IMR-90 (cell line): ENCODE measurements at regions not wholly inside any gene's neighbourhood (a gene's known extent, or its start where the extent isn't known, plus 50 kb on each side); places are given as distances from the start of the nearest gene placed in this dataset.

Experiments used
- ATAC-seq: fragments of 200-7000 bp; cut with Tn5 transposase; 2 replicates; pipeline ENCODE4 v1.9.1; 2020; ENCODE audit warnings: low read depth, mild to moderate bottlenecking, moderate library complexity
- BruUV-seq: library from RNA; stranded (reverse); fragments of 400-500 nt; replicated peaks from 2 replicates; lab custom pipeline; 2021; lab: Mats Ljungman, UMichigan
- CTCF ChIA-PET: fragments of 300-600 bp; formaldehyde crosslinking; extraction: SDS; loops from one replicate; lab custom pipeline; 2021; ENCODE audit warnings: antibody characterized with exemption; lab: Yijun Ruan, JAX
- POLR2A ChIA-PET: fragments of 300-600 bp; sonication (Branson Sonifier 250); formaldehyde crosslinking; loops from one replicate; lab custom pipeline; 2022; ENCODE audit warnings: antibody characterized with exemption; ENCODE audit not compliant: unreplicated experiment; lab: Charles Lee
- DNase-seq: peaks from one replicate; pipeline ENCODE4 v3.0.0; 2013
- H2AFZ ChIP-seq: replicated peaks from 2 replicates; pipeline ENCODE3; 2013; ENCODE audit warnings: low read length, mild to moderate bottlenecking; ENCODE audit not compliant: poor library complexity
- H2AK5ac ChIP-seq: 2 replicates; pipeline ENCODE4 v1.6.1; 2013; ENCODE audit warnings: low read depth, low read length, inconsistent platforms
- H2AK9ac ChIP-seq: replicated peaks from 2 replicates; pipeline ENCODE3; 2013; ENCODE audit warnings: mild to moderate bottlenecking, low read depth, low read length, moderate library complexity; ENCODE audit not compliant: poor library complexity
- H2BK120ac ChIP-seq: 2 replicates; pipeline ENCODE4 v1.6.1; 2013; ENCODE audit warnings: low read depth, low read length, inconsistent platforms
- H2BK15ac ChIP-seq: 3 replicates; pipeline ENCODE4 v1.6.1; 2013; ENCODE audit warnings: low read depth, low read length, inconsistent platforms
- H2BK20ac ChIP-seq: 2 replicates; pipeline ENCODE4 v1.6.1; 2013; ENCODE audit warnings: low read depth, mild to moderate bottlenecking, inconsistent platforms, low read length, moderate library complexity
- H2BK5ac ChIP-seq: 2 replicates; pipeline ENCODE4 v1.6.1; 2013; ENCODE audit warnings: mild to moderate bottlenecking, low read depth, low read length, inconsistent platforms; ENCODE audit not compliant: poor library complexity, severe bottlenecking
- H3K14ac ChIP-seq: replicated peaks from 2 replicates; pipeline ENCODE4 v1.6.1; 2013; ENCODE audit warnings: low read depth, low read length, inconsistent platforms
- H3K18ac ChIP-seq: 2 replicates; pipeline ENCODE4 v1.6.1; 2013; ENCODE audit warnings: low read depth, low read length, control low read depth
- H3K23ac ChIP-seq: 2 replicates; pipeline ENCODE4 v1.6.1; 2013; ENCODE audit warnings: low read depth, low read length, inconsistent platforms
- H3K27ac ChIP-seq: 2 replicates; pipeline ENCODE4 v1.5.1; 2013; ENCODE audit warnings: mild to moderate bottlenecking, control low read depth, low read length; ENCODE audit not compliant: insufficient read depth
- H3K27me3 ChIP-seq: 2 replicates; pipeline ENCODE4 v1.6.1; 2013; ENCODE audit warnings: low read length; ENCODE audit not compliant: control insufficient read depth, insufficient read depth
- H3K36me3 ChIP-seq: 2 replicates; pipeline ENCODE4 v1.6.1; 2013; ENCODE audit warnings: low read length, mixed read lengths; ENCODE audit not compliant: control insufficient read depth, insufficient read depth
- H3K4ac ChIP-seq: 2 replicates; pipeline ENCODE4 v1.6.1; 2013; ENCODE audit warnings: low read depth, low read length, inconsistent platforms
- H3K4me1 ChIP-seq: 2 replicates; pipeline ENCODE4 v1.6.1; 2013; ENCODE audit warnings: low read length, mixed read lengths; ENCODE audit not compliant: control insufficient read depth, insufficient read depth
- H3K4me2 ChIP-seq: 2 replicates; pipeline ENCODE4 v1.6.1; 2013; ENCODE audit warnings: low read depth, mild to moderate bottlenecking, control low read depth, low read length, moderate library complexity
- H3K4me3 ChIP-seq: 2 replicates; pipeline ENCODE4 v1.5.1; 2013; ENCODE audit warnings: low read depth, mild to moderate bottlenecking, control low read depth, low read length, moderate library complexity; ENCODE audit not compliant: insufficient read depth
- H3K56ac ChIP-seq: 2 replicates; pipeline ENCODE4 v1.6.1; 2013; ENCODE audit warnings: low read length, inconsistent platforms; ENCODE audit not compliant: insufficient read depth; ENCODE audit errors: extremely low read depth
- H3K79me1 ChIP-seq, 2 experiments: 2 replicates each; pipeline ENCODE4 v1.6.1; 2013; ENCODE audit warnings: low read length in 2 of 2, inconsistent platforms in 1 of 2, low read depth in 1 of 2
- H3K9ac ChIP-seq: 2 replicates; pipeline ENCODE4 v1.6.1; 2013; ENCODE audit warnings: low read depth, low read length, control low read depth
- H3K9me1 ChIP-seq: 2 replicates; pipeline ENCODE4 v1.6.1; 2013; ENCODE audit warnings: low read length, inconsistent platforms; ENCODE audit not compliant: insufficient read depth
- H3K9me3 ChIP-seq: 2 replicates; pipeline ENCODE4 v1.6.1; 2013; ENCODE audit warnings: low read length; ENCODE audit not compliant: control insufficient read depth, insufficient read depth
- H4K20me1 ChIP-seq: 2 replicates; pipeline ENCODE4 v1.6.1; 2013; ENCODE audit warnings: low read length, inconsistent platforms; ENCODE audit not compliant: insufficient read depth
- H4K5ac ChIP-seq: 2 replicates; pipeline ENCODE4 v1.6.1; 2013; ENCODE audit warnings: mild to moderate bottlenecking, low read depth, low read length, control low read depth
- H4K8ac ChIP-seq, 2 experiments: 2 replicates each; pipeline ENCODE4 v1.6.1; 2013; ENCODE audit warnings: low read depth in 2 of 2, low read length in 2 of 2, control low read depth in 1 of 2, inconsistent platforms in 1 of 2
- H4K91ac ChIP-seq: 2 replicates; pipeline ENCODE4 v1.6.1; 2013; ENCODE audit warnings: low read depth, low read length, inconsistent platforms; ENCODE audit not compliant: insufficient read depth
- BHLHE40 ChIP-seq: fragments of 150-350 bp; IDR thresholded peaks from 2 replicates; pipeline ENCODE4 v1.6.1; 2016; ENCODE audit warnings: mild to moderate bottlenecking, low read depth, low read length
- CEBPB ChIP-seq: IDR thresholded peaks from 2 replicates; pipeline ENCODE4 v1.6.1; 2012; ENCODE audit warnings: low read depth, low read length, improper control_type of control experiment
- CHD1 ChIP-seq: IDR thresholded peaks from 2 replicates; pipeline ENCODE4 v1.6.1; 2012; ENCODE audit warnings: low read depth, low read length, improper control_type of control experiment
- FOS ChIP-seq: fragments of 150-350 bp; IDR thresholded peaks from 2 replicates; pipeline ENCODE4 v1.6.1; 2016; ENCODE audit warnings: low read depth, low read length
- MAFK ChIP-seq: IDR thresholded peaks from 2 replicates; pipeline ENCODE4 v1.6.1; 2012; ENCODE audit warnings: low read depth, low read length, improper control_type of control experiment
- MAZ ChIP-seq: IDR thresholded peaks from 2 replicates; pipeline ENCODE4 v1.6.1; 2012; ENCODE audit warnings: low read depth, mild to moderate bottlenecking, low read length, improper control_type of control experiment, moderate library complexity, borderline replicate concordance
- MXI1 ChIP-seq: IDR thresholded peaks from 2 replicates; pipeline ENCODE4 v1.6.1; 2012; ENCODE audit warnings: low read depth, mild to moderate bottlenecking, low read length, moderate library complexity, borderline replicate concordance
- NFE2L2 ChIP-seq: fragments of 150-350 bp; IDR thresholded peaks from 2 replicates; pipeline ENCODE4 v1.6.1; 2016; ENCODE audit warnings: low read depth, mild to moderate bottlenecking, low read length
- POLR2A ChIP-seq: IDR thresholded peaks from 2 replicates; pipeline ENCODE4 v1.6.1; 2012; ENCODE audit warnings: mild to moderate bottlenecking, low read depth, low read length
- RAD21 ChIP-seq: IDR thresholded peaks from 2 replicates; pipeline ENCODE4 v1.6.1; 2012; ENCODE audit warnings: low read length, improper control_type of control experiment
- RCOR1 ChIP-seq: IDR thresholded peaks from 2 replicates; pipeline ENCODE4 v1.6.1; 2012; ENCODE audit warnings: mild to moderate bottlenecking, low read length, improper control_type of control experiment; ENCODE audit not compliant: insufficient replicate concordance
- RFX5 ChIP-seq: IDR thresholded peaks from 2 replicates; pipeline ENCODE4 v1.8.0; 2012; ENCODE audit warnings: low read depth, mild to moderate bottlenecking, low read length, moderate library complexity
- SMC3 ChIP-seq: fragments of 150-350 bp; IDR thresholded peaks from 2 replicates; pipeline ENCODE4 v1.6.1; 2016; ENCODE audit warnings: low read depth, mild to moderate bottlenecking, antibody characterized with exemption, low read length, moderate library complexity
- WGBS, 2 experiments: methylation state at CpG; one replicate each; pipeline versions ENCODE4 v1.1.5 to v1.1.7; 2013; ENCODE audit warnings: missing lambda C conversion rate in 2 of 2; ENCODE audit not compliant: insufficient read length in 1 of 2; ENCODE audit errors: extremely low coverage in 2 of 2; 5-methylcytosine and 5-hydroxymethylcytosine counted together
- dilution Hi-C: fragments of 300-500 bp; cut with HindIII; formaldehyde crosslinking; loops from one replicate; pipeline ENCODE4 v1.14.3; 2018; ENCODE audit warnings: low sequenced_read_pairs; ENCODE audit not compliant: unreplicated experiment
- in situ Hi-C: fragments of 300-500 bp; cut with MboI; formaldehyde crosslinking; loops from 3 replicates; pipeline ENCODE4 v1.14.3; 2019; ENCODE audit warnings: low sequenced_read_pairs, inconsistent platforms, mixed read lengths
- intact Hi-C: fragments of 100-400 bp; cut with micrococcal nuclease; formaldehyde crosslinking; loops from 2 replicates; pipeline ENCODE4 v1.10.0; 2022
- TF ChIP-seq, protein P1 (sequence below): fragments of 150-350 bp; IDR thresholded peaks from 2 replicates; pipeline ENCODE4 v1.6.1; 2016; ENCODE audit warnings: low read depth, mild to moderate bottlenecking, low read length, moderate library complexity, borderline replicate concordance
- TF ChIP-seq, protein P2 (sequence below): fragments of 150-350 bp; IDR thresholded peaks from 2 replicates; pipeline ENCODE4 v1.6.1; 2017; ENCODE audit warnings: mild to moderate bottlenecking, antibody characterized with exemption, low read length, low read depth
- TF ChIP-seq, protein P3 (sequence below): conservative IDR thresholded peaks from 2 replicates; pipeline ENCODE4 v1.5.1; 2012; ENCODE audit warnings: mild to moderate bottlenecking, low read depth, low read length, improper control_type of control experiment

DNA sequence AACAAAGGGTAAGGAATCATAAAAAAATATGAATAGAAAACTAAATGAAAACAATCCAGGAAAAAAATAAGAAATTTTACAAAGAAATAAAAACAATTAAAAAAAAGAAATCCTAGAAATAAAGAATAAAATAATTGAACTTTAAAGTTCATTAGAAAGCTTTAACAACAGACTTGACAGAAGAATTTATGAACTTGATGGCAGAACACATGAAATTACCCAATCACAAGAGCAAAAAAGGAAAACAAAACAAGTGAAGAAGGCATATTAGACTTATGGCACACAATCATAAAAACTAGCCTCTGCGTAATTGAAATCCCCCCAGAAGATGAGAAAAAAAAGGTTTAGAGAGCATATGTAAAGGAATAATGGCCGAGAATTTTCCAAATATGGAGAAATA lies 802.5 kb upstream of the B3GALT2 start:
- Histone ChIP-seq H3K14ac (no peak overlapping the region), H2AK9ac (no peak overlapping the region), H3K36me3 (no peaks in the 10 kb centered on the region), H2BK5ac (no peak overlapping the region), H3K27ac (no peak overlapping the region), H3K18ac (no peak overlapping the region), H3K9ac (no peak overlapping the region), H4K8ac (no peak overlapping the region), H3K4me1 (no peaks in the 10 kb centered on the region), H2BK15ac (no peak overlapping the region), H3K9me1 (no peaks in the 10 kb centered on the region), H3K27me3 (no peaks in the 10 kb centered on the region), H3K9me3 (peaks cover 9% of the 10 kb centered on the region), H3K4me3 (no peak overlapping the region), H2AFZ (no peak overlapping the region), H2BK20ac (no peak overlapping the region), H4K20me1 (no peaks in the 10 kb centered on the region), H2BK120ac (no peak overlapping the region), H3K4me2 (no peak overlapping the region), H2AK5ac (no peak overlapping the region), H3K23ac (no peak overlapping the region), H4K91ac (no peak overlapping the region), H3K4ac (no peak overlapping the region), H3K79me1 (no peaks in the 10 kb centered on the region), H4K5ac (no peak overlapping the region), H3K56ac (no peak overlapping the region)
- no TSS peak for BruUV-seq
- ChIA-PET POLR2A (no interaction called here), CTCF (no interaction called here)
- in situ Hi-C loops: no loop called here
- DNase-seq (no peak), ATAC-seq (no peak)
- WGBS, 2 experiments: no CpG with 5 or more reads among the region's 2 CpGs
- TF ChIP-seq CHD1 (no peak), MAFK (no peak), CEBPB (no peak), BHLHE40 (no peak), RFX5 (no peak), MXI1 (no peak), NFE2L2 (no peak), POLR2A (no peak), FOS (no peak), MAZ (no peak), SMC3 (no peak), RAD21 (no peak), RCOR1 (no peak)
- TF ChIP-seq, protein P1, sequence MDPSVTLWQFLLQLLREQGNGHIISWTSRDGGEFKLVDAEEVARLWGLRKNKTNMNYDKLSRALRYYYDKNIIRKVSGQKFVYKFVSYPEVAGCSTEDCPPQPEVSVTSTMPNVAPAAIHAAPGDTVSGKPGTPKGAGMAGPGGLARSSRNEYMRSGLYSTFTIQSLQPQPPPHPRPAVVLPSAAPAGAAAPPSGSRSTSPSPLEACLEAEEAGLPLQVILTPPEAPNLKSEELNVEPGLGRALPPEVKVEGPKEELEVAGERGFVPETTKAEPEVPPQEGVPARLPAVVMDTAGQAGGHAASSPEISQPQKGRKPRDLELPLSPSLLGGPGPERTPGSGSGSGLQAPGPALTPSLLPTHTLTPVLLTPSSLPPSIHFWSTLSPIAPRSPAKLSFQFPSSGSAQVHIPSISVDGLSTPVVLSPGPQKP: no peak
- TF ChIP-seq, protein P2, sequence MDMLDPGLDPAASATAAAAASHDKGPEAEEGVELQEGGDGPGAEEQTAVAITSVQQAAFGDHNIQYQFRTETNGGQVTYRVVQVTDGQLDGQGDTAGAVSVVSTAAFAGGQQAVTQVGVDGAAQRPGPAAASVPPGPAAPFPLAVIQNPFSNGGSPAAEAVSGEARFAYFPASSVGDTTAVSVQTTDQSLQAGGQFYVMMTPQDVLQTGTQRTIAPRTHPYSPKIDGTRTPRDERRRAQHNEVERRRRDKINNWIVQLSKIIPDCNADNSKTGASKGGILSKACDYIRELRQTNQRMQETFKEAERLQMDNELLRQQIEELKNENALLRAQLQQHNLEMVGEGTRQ: no peak
- TF ChIP-seq, protein P3, sequence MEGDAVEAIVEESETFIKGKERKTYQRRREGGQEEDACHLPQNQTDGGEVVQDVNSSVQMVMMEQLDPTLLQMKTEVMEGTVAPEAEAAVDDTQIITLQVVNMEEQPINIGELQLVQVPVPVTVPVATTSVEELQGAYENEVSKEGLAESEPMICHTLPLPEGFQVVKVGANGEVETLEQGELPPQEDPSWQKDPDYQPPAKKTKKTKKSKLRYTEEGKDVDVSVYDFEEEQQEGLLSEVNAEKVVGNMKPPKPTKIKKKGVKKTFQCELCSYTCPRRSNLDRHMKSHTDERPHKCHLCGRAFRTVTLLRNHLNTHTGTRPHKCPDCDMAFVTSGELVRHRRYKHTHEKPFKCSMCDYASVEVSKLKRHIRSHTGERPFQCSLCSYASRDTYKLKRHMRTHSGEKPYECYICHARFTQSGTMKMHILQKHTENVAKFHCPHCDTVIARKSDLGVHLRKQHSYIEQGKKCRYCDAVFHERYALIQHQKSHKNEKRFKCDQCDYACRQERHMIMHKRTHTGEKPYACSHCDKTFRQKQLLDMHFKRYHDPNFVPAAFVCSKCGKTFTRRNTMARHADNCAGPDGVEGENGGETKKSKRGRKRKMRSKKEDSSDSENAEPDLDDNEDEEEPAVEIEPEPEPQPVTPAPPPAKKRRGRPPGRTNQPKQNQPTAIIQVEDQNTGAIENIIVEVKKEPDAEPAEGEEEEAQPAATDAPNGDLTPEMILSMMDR: no peak
- intact Hi-C loops: no loop called here
- dilution Hi-C loops: no loop called here
